Right lobe of liver (tissue), 6 donors: ENCODE measurements at regions not wholly inside any gene's neighbourhood (a gene's known extent, or its start where the extent isn't known, plus 50 kb on each side); places are given as distances from the start of the nearest gene placed in this dataset.

Experiments
- ATAC-seq, 4 donors: fragments of 200-7000 bp; cut with Tn5 transposase; one replicate each; pipeline ENCODE4 v1.9.1; 2020; ENCODE audit warnings: mild to moderate bottlenecking in 4 of 4, moderate library complexity in 4 of 4
- DNase-seq, 3 donors: peaks; one replicate each; pipeline ENCODE4 v3.0.0-alpha.2; 2020
- H3K27ac ChIP-seq, 3 donors: fragments of 200-600 bp; one replicate each; pipeline ENCODE4 v1.8.0; 2022
- H3K27me3 ChIP-seq, 2 donors: fragments of 200-600 bp; one replicate each; pipeline ENCODE4 v1.8.0; 2022
- H3K36me3 ChIP-seq, 4 donors: fragments of 200-600 bp; sonication (generic) in 1 of 4; one replicate each; pipeline versions ENCODE4 v1.5.1 to v1.8.0; 2017 to 2022; ENCODE audit warnings: control low read depth in 1 of 4
- H3K4me1 ChIP-seq, 4 donors: fragments of 200-600 bp; sonication (generic) in 1 of 4; one replicate each; pipeline versions ENCODE4 v1.5.1 to v1.8.0; 2017 to 2022; ENCODE audit warnings: control low read depth in 1 of 4
- H3K4me3 ChIP-seq, 3 donors: fragments of 200-600 bp; one replicate each; pipeline ENCODE4 v1.8.0; 2022
- H3K9me3 ChIP-seq, 4 donors: fragments of 200-600 bp; sonication (generic) in 1 of 4; one replicate each; pipeline versions ENCODE4 v1.5.1 to v1.8.0; 2017 to 2022; ENCODE audit warnings: control low read depth in 1 of 4
- CTCF ChIP-seq, 4 donors: fragments of 200-600 bp in 3 of 4; fragments of 450-650 bp in 1 of 4; IDR thresholded peaks; one replicate each; pipeline versions ENCODE4 v1.5.1 to v1.8.0; 2016 to 2022; ENCODE audit warnings: antibody characterized with exemption in 4 of 4, mild to moderate bottlenecking in 2 of 4
- POLR2A ChIP-seq: fragments of 450-650 bp; IDR thresholded peaks from one replicate; pipeline ENCODE4 v1.6.1; 2017; ENCODE audit warnings: antibody characterized with exemption, mild to moderate bottlenecking
- WGBS: methylation state at CpG from one replicate; pipeline ENCODE4 v1.1.6; 2018; ENCODE audit warnings: low coverage, low lambda C conversion rate; ENCODE audit not compliant: insufficient coverage; ENCODE audit errors: missing lambda C conversion rate; 5-methylcytosine and 5-hydroxymethylcytosine counted together
- intact Hi-C, 2 donors: fragments of 100-400 bp; cut with DNase I; formaldehyde crosslinking; loops; one replicate each; pipeline versions ENCODE4 v1.11.2 to v1.14.1; 2022
- donor health status: DM: no; HTN: yes; CAD: no.
- donor health status: DM: no; HTN: no; CAD: no.
- donor health status: DM: no; HTN: no; CAD: no.
- donor health status: DM: no; HTN: yes; CAD: no.
- donor health status: DM: no; HTN: yes; CAD: no.

GRCh38 chr5:33330426-33330825 is 110.3 kb upstream of the TARS1 start:
- 53% methylated on average over 3 of the region's 3 CpGs for WGBS
- TF ChIP-seq POLR2A (no peak), CTCF (IDR thresholded peaks at IDR 0.05) (no peak)
- Histone ChIP-seq H3K4me1 (no peaks in the 10 kb centered on the region), H3K27ac (no peak overlapping the region), H3K4me3 (no peak overlapping the region), H3K9me3 (no peaks in the 10 kb centered on the region), H3K36me3 (no peaks in the 10 kb centered on the region), H3K27me3 (no peaks in the 10 kb centered on the region)
- ATAC-seq, result no peak
- DNase-seq, result no peak
- intact Hi-C loops, result no loop called here

- Histone ChIP-seq H3K27ac (no peak overlapping the region), H3K4me3 (no peak overlapping the region), H3K27me3 (no peaks in the 10 kb centered on the region), H3K9me3 (no peaks in the 10 kb centered on the region), H3K36me3 (no peaks in the 10 kb centered on the region), H3K4me1 (no peaks in the 10 kb centered on the region)
- ATAC-seq, result no peak
- DNase-seq, result no peak
- intact Hi-C loops, result no loop called here
- TF ChIP-seq CTCF (IDR thresholded peaks at IDR 0.05) (no peak), POLR2A (no peak)
These were observed 109.8 kb upstream of the TARS1 start for GRCh38 chr5:33330992-33331391.

- DNase-seq, result no peak
- H3K27ac ChIP-seq, result no peak overlapping the region
- no peak for ATAC-seq
- no peak for TF ChIP-seq POLR2A
- no peak for TF ChIP-seq CTCF (IDR thresholded peaks at IDR 0.05)
- H3K4me1 ChIP-seq, result peaks cover 0 to under 1% (median 0%) of the 10 kb centered on the region in 4 donors
- no peak overlapping the region for H3K4me3 ChIP-seq
- intact Hi-C loops, result no loop called here
- H3K9me3 ChIP-seq, result no peaks in the 10 kb centered on the region
- H3K27me3 ChIP-seq, result no peaks in the 10 kb centered on the region
- WGBS, result 44% methylated on average over 2 of the region's 2 CpGs
- H3K36me3 ChIP-seq, result no peaks in the 10 kb centered on the region
These were observed 108.0 kb upstream of the TARS1 start for GRCh38 chr5:33332804-33333203.

GRCh38 chr5:33334829-33335228 is 105.9 kb upstream of the TARS1 start:
- DNase-seq (no peak), ATAC-seq (no peak)
- no peak overlapping the region for H3K27ac ChIP-seq
- intact Hi-C loops, result no loop called here
- H3K27me3 ChIP-seq, result no peaks in the 10 kb centered on the region
- 75% methylated on average over 1 of the region's 1 CpG for WGBS
- no peaks in the 10 kb centered on the region for H3K9me3 ChIP-seq
- H3K4me3 ChIP-seq, result no peak overlapping the region
- no peak for TF ChIP-seq POLR2A
- no peak for TF ChIP-seq CTCF (IDR thresholded peaks at IDR 0.05)
- no peaks in the 10 kb centered on the region for H3K36me3 ChIP-seq
- H3K4me1 ChIP-seq, result peaks cover 0 to 6% (median 0%) of the 10 kb centered on the region in 4 donors

GRCh38 chr5:33336891-33337636 is 103.7 kb upstream of the TARS1 start:
- Histone ChIP-seq H3K4me3 (no peak overlapping the region), H3K9me3 (no peaks in the 10 kb centered on the region), H3K4me1 (peaks cover 0 to 6% (median 0%) of the 10 kb centered on the region in 4 donors), H3K36me3 (no peaks in the 10 kb centered on the region), H3K27ac (no peak overlapping the region), H3K27me3 (no peaks in the 10 kb centered on the region)
- no peak for DNase-seq
- 63% methylated on average over 4 of the region's 4 CpGs for WGBS
- no peak for TF ChIP-seq CTCF (IDR thresholded peaks at IDR 0.05)
- no peak for TF ChIP-seq POLR2A
- intact Hi-C loops, result no loop called here
- ATAC-seq, result no peak
